BJ (cell line): ENCODE measurements at regions not wholly inside any gene's neighbourhood (a gene's known extent, or its start where the extent isn't known, plus 50 kb on each side); places are given as distances from the start of the nearest gene placed in this dataset.
A peak's percentile ranks its signal among the peaks of the same experiment; 100 is the strongest.

ENCODE experiments used
- CTCF ChIA-PET: fragments of 350-600 bp; formaldehyde crosslinking; extraction: SDS; loops from one replicate; lab custom pipeline; 2021; ENCODE audit warnings: antibody characterized with exemption, inconsistent platforms; lab: Yijun Ruan, JAX
- POLR2A ChIA-PET: fragments of 300-600 bp; sonication (Branson Sonifier 250); formaldehyde crosslinking; extraction: SDS; loops from one replicate; lab custom pipeline; 2021; ENCODE audit warnings: antibody characterized with exemption; lab: Charles Lee
- DNase-seq: peaks from one replicate; pipeline ENCODE4 v3.0.0-alpha.2; 2011; ENCODE audit warnings: low read depth
- H3K27me3 ChIP-seq: 2 replicates; pipeline ENCODE4 v1.6.0; 2011; ENCODE audit warnings: low read length; ENCODE audit not compliant: control insufficient read depth, insufficient read depth
- H3K36me3 ChIP-seq: 2 replicates; pipeline ENCODE4 v1.5.1; 2011; ENCODE audit warnings: low read length; ENCODE audit not compliant: control insufficient read depth, insufficient read depth
- H3K4me3 ChIP-seq: 2 replicates; pipeline ENCODE4 v1.5.1; 2011; ENCODE audit warnings: low read depth, mild to moderate bottlenecking, control low read depth, low read length
- CTCF ChIP-seq: IDR thresholded peaks from 2 replicates; pipeline ENCODE4 v1.5.1; 2011; ENCODE audit warnings: low read depth, mild to moderate bottlenecking, control low read depth, inconsistent platforms, low read length, moderate library complexity; ENCODE audit not compliant: insufficient read depth

- no peak for TF ChIP-seq CTCF
- Histone ChIP-seq H3K4me3 (no peak overlapping the region), H3K27me3 (peaks cover 5% of the 10 kb centered on the region; the same call in 1 of the 2 replicates), H3K36me3 (no peaks in the 10 kb centered on the region)
- ChIA-PET CTCF (interaction anchor here (2.1 kb wide), 1 partner anchor 11 kb away, joined by 5 read pairs; no protein-coding TSS in a partner anchor), POLR2A (no interaction called here)
- DNase-seq = no peak
These were observed 117.7 kb upstream of the ALDH1B1 start for GRCh38 chr9:38274800-38275199.

DNA sequence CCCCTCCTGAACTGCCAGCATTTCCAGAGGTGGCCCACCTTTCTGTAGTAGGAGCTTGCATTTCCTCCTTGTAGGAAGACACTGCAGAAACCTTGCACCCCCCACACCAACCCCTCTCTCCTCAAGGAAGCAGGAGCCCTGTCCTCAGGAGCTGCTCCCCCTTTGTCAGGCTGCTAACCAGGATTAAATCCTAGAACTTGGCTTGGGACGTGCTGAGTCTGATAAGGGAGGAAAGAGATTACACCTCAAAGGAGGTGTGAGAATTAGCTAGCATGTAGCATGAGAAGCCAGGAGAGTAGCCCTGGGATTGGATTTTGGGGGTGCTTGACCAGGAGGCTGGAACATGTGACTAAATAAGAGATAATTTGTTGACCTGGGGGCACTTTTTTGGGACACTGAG lies 119.8 kb upstream of the ALDH1B1 start:
- H3K27me3 ChIP-seq = 0 out of 2 replicates have a peak, but pooled peaks cover 5% of the 10 kb centered on the region
- CTCF ChIA-PET = interaction anchor here (1.0 kb wide), 1 partner anchor 9 kb away, joined by 4 read pairs; no protein-coding TSS in a partner anchor
- DNase-seq = no peak
- POLR2A ChIA-PET = no interaction called here
- no peak for TF ChIP-seq CTCF
- no peaks in the 10 kb centered on the region for H3K36me3 ChIP-seq
- no peak overlapping the region for H3K4me3 ChIP-seq

DNA sequence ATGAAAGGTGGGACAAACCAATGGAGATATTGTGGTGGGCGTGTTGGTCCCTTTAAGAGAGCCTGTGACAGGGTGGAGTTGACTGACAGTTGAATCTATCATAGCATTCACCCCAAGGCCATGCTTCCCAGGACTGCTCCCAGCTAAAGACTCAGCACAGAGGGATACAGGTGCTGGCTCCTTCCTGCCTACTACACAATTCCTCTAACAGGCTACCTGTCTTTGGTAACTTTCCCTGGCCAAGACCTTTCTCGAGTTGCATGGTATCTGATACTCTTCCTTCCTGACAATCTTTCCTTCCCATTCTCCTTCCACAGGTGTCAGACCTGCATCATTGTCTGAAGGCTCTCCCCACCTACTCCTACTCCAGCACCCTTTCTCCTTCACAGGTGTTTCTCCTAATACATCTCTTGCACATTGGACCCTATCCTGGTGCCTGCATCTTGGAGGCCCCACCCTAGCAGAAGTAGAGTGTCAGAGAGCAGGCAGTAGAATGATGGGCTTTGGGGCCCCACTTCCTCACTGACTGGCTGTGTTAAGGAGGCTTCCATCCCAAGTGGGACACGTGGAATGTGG lies 120.7 kb upstream of the ALDH1B1 start:
- no peak for TF ChIP-seq CTCF
- DNase-seq = no peak
- ChIA-PET POLR2A (no interaction called here), CTCF (interaction anchor here (1.0 kb wide), 1 partner anchor 8 kb away, joined by 4 read pairs; no protein-coding TSS in a partner anchor)
- Histone ChIP-seq H3K4me3 (no peak overlapping the region), H3K27me3 (0 out of 2 replicates have a peak, but pooled peaks cover 5% of the 10 kb centered on the region), H3K36me3 (no peaks in the 10 kb centered on the region)

GRCh38 chr9:38269775-38270174 lies 122.7 kb upstream of the ALDH1B1 start:
- 0 out of 2 replicates have a peak, but pooled peaks cover 2% of the 10 kb centered on the region for H3K27me3 ChIP-seq
- no peaks in the 10 kb centered on the region for H3K36me3 ChIP-seq
- TF ChIP-seq CTCF = no peak
- ChIA-PET CTCF (no interaction called here), POLR2A (no interaction called here)
- DNase-seq = no peak
- H3K4me3 ChIP-seq = no peak overlapping the region

DNA sequence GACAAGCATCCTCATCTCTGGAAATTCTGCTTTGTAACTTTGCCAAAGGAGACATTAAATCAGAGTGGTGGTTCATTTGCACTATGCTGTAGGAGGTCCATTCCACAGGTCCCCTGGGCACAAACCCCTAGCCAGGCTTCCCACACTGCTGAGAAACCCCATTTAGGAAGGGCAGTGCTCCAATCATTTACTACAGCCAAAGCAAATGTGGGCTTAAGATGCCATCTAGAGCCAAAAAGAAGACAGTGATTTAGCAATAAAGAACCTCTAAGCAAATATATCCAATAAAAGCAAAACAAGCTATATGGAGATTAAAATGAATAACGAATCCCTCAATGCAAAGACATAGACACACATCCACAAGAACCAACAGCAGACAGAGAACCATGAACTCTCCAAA lies 129.0 kb upstream of the ALDH1B1 start:
- Histone ChIP-seq H3K27me3 (peaks cover 2% of the 10 kb centered on the region; the same call in 1 of the 2 replicates), H3K4me3 (no peak overlapping the region), H3K36me3 (no peaks in the 10 kb centered on the region)
- TF ChIP-seq CTCF = peak; percentile 34; the same call in 1 of the 2 replicates
- POLR2A ChIA-PET = no interaction called here
- DNase-seq = no peak
- CTCF ChIA-PET = interaction anchor here (0.8 to 3.4 kb wide), 10 partner anchors 9 to 361 kb away, joined by 3 to 21 read pairs (median 4); partner anchors contain the start of gene SLC25A51
